ENCODE measurements at regions not wholly inside any gene's neighbourhood (a gene's known extent, or its start where the extent isn't known, plus 50 kb on each side); places are given as distances from the start of the nearest gene placed in this dataset.

DNA sequence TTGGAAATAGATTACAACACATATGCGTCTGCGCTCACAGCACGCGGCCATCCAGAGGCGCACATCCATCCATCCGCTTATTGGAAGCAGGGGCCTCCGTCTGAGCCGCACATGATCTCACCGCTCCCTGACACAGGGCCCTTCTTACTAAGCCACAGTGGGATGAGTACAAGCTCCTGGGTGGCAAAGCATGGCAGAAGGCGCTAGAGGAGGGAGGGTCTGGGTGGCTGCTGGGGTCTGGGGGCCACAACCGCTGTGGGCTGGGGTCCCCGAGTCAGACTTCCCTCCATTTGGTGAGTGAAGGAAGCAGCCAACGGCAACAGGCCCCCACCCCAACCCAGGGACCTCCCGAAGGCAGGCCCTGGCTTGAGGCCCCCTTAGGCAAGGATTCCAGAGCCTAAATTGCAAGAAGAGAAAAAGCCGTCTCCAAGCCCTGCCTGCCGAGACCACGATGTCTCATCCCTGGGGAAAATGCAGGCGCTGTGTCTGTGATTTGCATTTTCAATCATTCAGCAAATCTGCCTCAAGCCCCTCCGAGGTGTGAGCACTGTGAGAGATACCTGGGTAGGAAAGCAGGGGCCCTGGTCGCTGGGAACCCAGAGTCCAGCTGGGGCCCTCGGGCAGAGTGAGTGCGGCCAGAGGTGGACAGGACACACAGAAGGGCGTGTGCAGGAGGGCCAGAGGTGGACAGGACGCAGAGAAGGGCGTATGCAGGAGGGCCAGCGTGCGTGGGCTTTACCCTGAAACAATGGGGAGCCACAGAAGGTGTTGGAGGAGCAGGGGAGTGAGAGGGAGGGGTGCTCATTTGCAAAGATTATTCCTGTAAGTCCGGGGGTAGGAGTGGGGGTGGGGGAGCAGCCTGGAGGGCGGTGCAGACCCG is 135.7 kb downstream of the OLFM1 start:
- H2AK5ac ChIP-seq (ENCODE audit: low read length, severe bottlenecking), result no peak overlapping the region
- H3K27me3 ChIP-seq (ENCODE audit: control insufficient read depth in 1 of 2, insufficient read depth in 1 of 2, low read length in 2 of 2), result peaks cover 0 to 28% of the 10 kb centered on the region in 2 experiments
- H2BK120ac ChIP-seq (ENCODE audit: low read depth, low read length), result no peak overlapping the region
- no peak overlapping the region for H2AFZ ChIP-seq (ENCODE audit: low read depth, low read length)
- H3K36me3 ChIP-seq (ENCODE audit: control insufficient read depth in 1 of 2, insufficient read depth in 2 of 2, low read depth in 1 of 2, low read length in 2 of 2), result no peaks in the 10 kb centered on the region
- H2BK5ac ChIP-seq (ENCODE audit: low read depth, low read length, poor library complexity, severe bottlenecking), result no peak overlapping the region
- no peaks in the 10 kb centered on the region for H3K9me3 ChIP-seq (ENCODE audit: control insufficient read depth, low read length)
- no peaks in the 10 kb centered on the region for H3K79me1 ChIP-seq (replicated peaks; ENCODE audit: low read length, poor library complexity, severe bottlenecking)
- WGBS, result 62% methylated on average over 30 of the region's 30 CpGs
- H3K18ac ChIP-seq (ENCODE audit: low read depth in 1 of 2, low read length in 2 of 2), result no peak overlapping the region
- H3K27ac ChIP-seq (ENCODE audit: low read length, poor library complexity, severe bottlenecking), result no peak overlapping the region
- no peak overlapping the region for H3K4me2 ChIP-seq (ENCODE audit: low read length, poor library complexity, severe bottlenecking)
- no peak for DNase-seq
- no peak overlapping the region for H2BK12ac ChIP-seq (ENCODE audit: low read length in 2 of 2)
- H4K91ac ChIP-seq (ENCODE audit: low read length), result no peak overlapping the region
- H3K4ac ChIP-seq (ENCODE audit: low read depth in 1 of 2, low read length in 2 of 2), result no peak overlapping the region
- H3K23ac ChIP-seq (ENCODE audit: low read length in 2 of 2), result no peak overlapping the region
- no peak overlapping the region for H3K14ac ChIP-seq (ENCODE audit: low read length in 2 of 2)
- no peak overlapping the region for H4K8ac ChIP-seq (ENCODE audit: low read length)
- no peak overlapping the region for H3K9ac ChIP-seq (ENCODE audit: low read length)
- no peak overlapping the region for H2BK15ac ChIP-seq (ENCODE audit: low read depth, poor library complexity, severe bottlenecking)
- no peak overlapping the region for H3K4me3 ChIP-seq (ENCODE audit: insufficient read depth in 1 of 2, low read depth in 1 of 2, low read length in 2 of 2)
- H3K4me1 ChIP-seq (ENCODE audit: control insufficient read depth, insufficient read depth, low read depth, low read length), result no peaks in the 10 kb centered on the region

GRCh38 chr9:135223831-135224230 is 136.4 kb downstream of the OLFM1 start:
- H3K23ac ChIP-seq (ENCODE audit: low read length in 2 of 2), result no peak overlapping the region
- no peak overlapping the region for H3K4ac ChIP-seq (ENCODE audit: low read depth in 1 of 2, low read length in 2 of 2)
- no peak overlapping the region for H3K4me2 ChIP-seq (ENCODE audit: low read length, poor library complexity, severe bottlenecking)
- no peak overlapping the region for H2AK5ac ChIP-seq (ENCODE audit: low read length, severe bottlenecking)
- H3K14ac ChIP-seq (ENCODE audit: low read length in 2 of 2), result no peak overlapping the region
- no peaks in the 10 kb centered on the region for H3K4me1 ChIP-seq (ENCODE audit: control insufficient read depth, insufficient read depth, low read depth, low read length)
- no peak overlapping the region for H2BK120ac ChIP-seq (ENCODE audit: low read depth, low read length)
- H3K4me3 ChIP-seq (ENCODE audit: insufficient read depth in 1 of 2, low read depth in 1 of 2, low read length in 2 of 2), result no peak overlapping the region
- H3K27ac ChIP-seq (ENCODE audit: low read length, poor library complexity, severe bottlenecking), result no peak overlapping the region
- 65% methylated on average over 11 of the region's 11 CpGs for WGBS
- H3K18ac ChIP-seq (ENCODE audit: low read depth in 1 of 2, low read length in 2 of 2), result no peak overlapping the region
- H2BK12ac ChIP-seq (ENCODE audit: low read length in 2 of 2), result no peak overlapping the region
- H3K36me3 ChIP-seq (ENCODE audit: control insufficient read depth in 1 of 2, insufficient read depth in 2 of 2, low read depth in 1 of 2, low read length in 2 of 2), result no peaks in the 10 kb centered on the region
- H3K79me1 ChIP-seq (replicated peaks; ENCODE audit: low read length, poor library complexity, severe bottlenecking), result no peaks in the 10 kb centered on the region
- H3K9me3 ChIP-seq (ENCODE audit: control insufficient read depth, low read length), result no peaks in the 10 kb centered on the region
- no peak overlapping the region for H4K8ac ChIP-seq (ENCODE audit: low read length)
- no peak overlapping the region for H2AFZ ChIP-seq (ENCODE audit: low read depth, low read length)
- H4K91ac ChIP-seq (ENCODE audit: low read length), result no peak overlapping the region
- H2BK5ac ChIP-seq (ENCODE audit: low read depth, low read length, poor library complexity, severe bottlenecking), result no peak overlapping the region
- H2BK15ac ChIP-seq (ENCODE audit: low read depth, poor library complexity, severe bottlenecking), result no peak overlapping the region
- no peak for DNase-seq
- H3K9ac ChIP-seq (ENCODE audit: low read length), result no peak overlapping the region
- peaks cover 0 to 21% of the 10 kb centered on the region in 2 experiments for H3K27me3 ChIP-seq (ENCODE audit: control insufficient read depth in 1 of 2, insufficient read depth in 1 of 2, low read length in 2 of 2)

GRCh38 chr9:135224286-135224877 is 136.9 kb downstream of the OLFM1 start:
- Histone ChIP-seq H3K27me3 (ENCODE audit: control insufficient read depth in 1 of 2, insufficient read depth in 1 of 2, low read length in 2 of 2) (peaks cover 0 to 20% of the 10 kb centered on the region in 2 experiments), H2AK5ac (ENCODE audit: low read length, severe bottlenecking) (no peak overlapping the region), H3K4me1 (ENCODE audit: control insufficient read depth, insufficient read depth, low read depth, low read length) (no peaks in the 10 kb centered on the region), H3K79me1 (replicated peaks; ENCODE audit: low read length, poor library complexity, severe bottlenecking) (no peaks in the 10 kb centered on the region), H2BK15ac (ENCODE audit: low read depth, poor library complexity, severe bottlenecking) (no peak overlapping the region), H3K9ac (ENCODE audit: low read length) (no peak overlapping the region), H4K91ac (ENCODE audit: low read length) (no peak overlapping the region), H3K14ac (ENCODE audit: low read length in 2 of 2) (no peak overlapping the region), H2BK120ac (ENCODE audit: low read depth, low read length) (no peak overlapping the region), H4K8ac (ENCODE audit: low read length) (no peak overlapping the region), H3K36me3 (ENCODE audit: control insufficient read depth in 1 of 2, insufficient read depth in 2 of 2, low read depth in 1 of 2, low read length in 2 of 2) (no peaks in the 10 kb centered on the region), H2BK12ac (ENCODE audit: low read length in 2 of 2) (no peak overlapping the region), H2AFZ (ENCODE audit: low read depth, low read length) (no peak overlapping the region), H3K23ac (ENCODE audit: low read length in 2 of 2) (no peak overlapping the region), H3K4me2 (ENCODE audit: low read length, poor library complexity, severe bottlenecking) (no peak overlapping the region), H2BK5ac (ENCODE audit: low read depth, low read length, poor library complexity, severe bottlenecking) (no peak overlapping the region), H3K18ac (ENCODE audit: low read depth in 1 of 2, low read length in 2 of 2) (no peak overlapping the region), H3K9me3 (ENCODE audit: control insufficient read depth, low read length) (no peaks in the 10 kb centered on the region), H3K4me3 (ENCODE audit: insufficient read depth in 1 of 2, low read depth in 1 of 2, low read length in 2 of 2) (no peak overlapping the region), H3K27ac (ENCODE audit: low read length, poor library complexity, severe bottlenecking) (no peak overlapping the region), H3K4ac (ENCODE audit: low read depth in 1 of 2, low read length in 2 of 2) (no peak overlapping the region)
- WGBS, result 76% methylated on average over 12 of the region's 12 CpGs
- no peak for DNase-seq

DNA sequence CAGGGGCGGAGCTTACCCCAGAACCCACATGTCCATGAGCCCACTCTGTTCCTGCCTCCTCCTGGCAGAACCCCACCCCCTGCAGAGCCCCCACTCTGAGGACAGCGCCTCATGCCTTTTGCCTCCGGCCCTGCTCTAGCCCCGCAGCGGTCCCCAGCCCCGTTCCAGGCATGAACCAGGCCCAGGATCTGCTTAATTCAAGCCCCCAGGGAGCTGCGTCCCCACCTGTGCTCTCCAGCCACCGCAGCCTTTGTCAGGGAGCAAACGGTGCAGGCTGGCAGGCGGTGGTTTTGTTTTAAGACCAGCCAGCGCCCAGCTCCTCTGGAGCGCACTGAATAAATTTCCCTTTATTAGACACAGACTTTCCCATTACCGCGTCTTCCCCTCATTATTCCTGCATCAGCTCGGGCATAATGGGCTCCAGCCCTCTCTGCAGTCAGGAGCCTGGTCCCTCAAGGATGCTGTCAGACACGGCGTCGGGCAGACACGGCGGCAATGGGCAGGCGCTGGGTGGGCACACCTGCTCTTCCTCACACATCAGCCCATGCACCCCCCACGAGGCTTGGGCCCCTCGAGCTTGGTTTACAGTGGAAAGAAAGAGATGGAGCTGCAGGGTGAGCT is 137.6 kb downstream of the OLFM1 start:
- Histone ChIP-seq H3K4ac (ENCODE audit: low read depth in 1 of 2, low read length in 2 of 2) (no peak overlapping the region), H3K4me1 (ENCODE audit: control insufficient read depth, insufficient read depth, low read depth, low read length) (no peaks in the 10 kb centered on the region), H4K91ac (ENCODE audit: low read length) (no peak overlapping the region), H4K8ac (ENCODE audit: low read length) (no peak overlapping the region), H3K14ac (ENCODE audit: low read length in 2 of 2) (no peak overlapping the region), H3K4me2 (ENCODE audit: low read length, poor library complexity, severe bottlenecking) (no peak overlapping the region), H3K27ac (ENCODE audit: low read length, poor library complexity, severe bottlenecking) (no peak overlapping the region), H3K18ac (ENCODE audit: low read depth in 1 of 2, low read length in 2 of 2) (no peak overlapping the region), H3K36me3 (ENCODE audit: control insufficient read depth in 1 of 2, insufficient read depth in 2 of 2, low read depth in 1 of 2, low read length in 2 of 2) (no peaks in the 10 kb centered on the region), H3K9ac (ENCODE audit: low read length) (no peak overlapping the region), H2AK5ac (ENCODE audit: low read length, severe bottlenecking) (no peak overlapping the region), H3K4me3 (ENCODE audit: insufficient read depth in 1 of 2, low read depth in 1 of 2, low read length in 2 of 2) (no peak overlapping the region), H3K9me3 (ENCODE audit: control insufficient read depth, low read length) (no peaks in the 10 kb centered on the region), H2BK120ac (ENCODE audit: low read depth, low read length) (no peak overlapping the region), H3K79me1 (replicated peaks; ENCODE audit: low read length, poor library complexity, severe bottlenecking) (no peaks in the 10 kb centered on the region), H2BK12ac (ENCODE audit: low read length in 2 of 2) (no peak overlapping the region), H2BK15ac (ENCODE audit: low read depth, poor library complexity, severe bottlenecking) (no peak overlapping the region), H2BK5ac (ENCODE audit: low read depth, low read length, poor library complexity, severe bottlenecking) (no peak overlapping the region), H3K23ac (ENCODE audit: low read length in 2 of 2) (no peak overlapping the region), H3K27me3 (ENCODE audit: control insufficient read depth in 1 of 2, insufficient read depth in 1 of 2, low read length in 2 of 2) (peaks cover 0 to 21% of the 10 kb centered on the region in 2 experiments), H2AFZ (ENCODE audit: low read depth, low read length) (no peak overlapping the region)
- WGBS, result 86% methylated on average over 15 of the region's 23 CpGs
- no peak for DNase-seq

Measured in mesenchymal stem cell (in vitro differentiated cells and primary cell).